ENCODE measurements at regions not wholly inside any gene's neighbourhood (a gene's known extent, or its start where the extent isn't known, plus 50 kb on each side); places are given as distances from the start of the nearest gene placed in this dataset.

DNA sequence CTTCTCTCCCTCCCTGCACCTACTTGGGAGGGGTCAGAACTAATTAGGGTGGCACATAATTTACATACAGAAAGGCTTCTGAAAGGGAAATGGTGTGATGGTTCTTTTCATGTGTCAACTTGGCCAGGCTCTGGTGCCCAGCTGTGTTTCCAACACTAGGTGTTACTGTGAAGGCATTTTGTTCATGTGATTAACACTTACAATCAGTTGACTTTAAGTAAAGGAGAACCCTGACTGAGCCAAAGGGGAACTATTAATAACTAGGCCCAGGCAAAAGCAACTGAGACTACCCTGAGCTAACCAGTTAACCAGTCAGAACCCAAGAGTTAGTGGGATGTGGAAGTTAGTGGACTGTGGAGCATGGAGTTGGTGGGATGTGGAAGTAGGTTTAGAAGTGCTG is 114.9 kb downstream of the SEC16B start:
- Histone ChIP-seq H3K36me3 (ENCODE audit: control insufficient read depth, insufficient read depth, low read length) (no peaks in the 10 kb centered on the region), H3K27ac (ENCODE audit: low read length) (no peak overlapping the region), H3K4me3 (ENCODE audit: low read depth in 2 of 2, low read length in 2 of 2) (no peak overlapping the region), H3K9me3 (ENCODE audit: control insufficient read depth, insufficient read depth, low read depth, low read length) (no peaks in the 10 kb centered on the region), H3K4me1 (ENCODE audit: control insufficient read depth, insufficient read depth, low read length) (no peaks in the 10 kb centered on the region), H3K27me3 (ENCODE audit: control insufficient read depth, insufficient read depth, low read length) (peaks cover 14% of the 10 kb centered on the region)
- intact Hi-C loops (cut with micrococcal nuclease; ENCODE audit: unreplicated experiment): no loop called here
- POLR2A ChIA-PET: no interaction called here
- TF ChIP-seq, protein P1, sequence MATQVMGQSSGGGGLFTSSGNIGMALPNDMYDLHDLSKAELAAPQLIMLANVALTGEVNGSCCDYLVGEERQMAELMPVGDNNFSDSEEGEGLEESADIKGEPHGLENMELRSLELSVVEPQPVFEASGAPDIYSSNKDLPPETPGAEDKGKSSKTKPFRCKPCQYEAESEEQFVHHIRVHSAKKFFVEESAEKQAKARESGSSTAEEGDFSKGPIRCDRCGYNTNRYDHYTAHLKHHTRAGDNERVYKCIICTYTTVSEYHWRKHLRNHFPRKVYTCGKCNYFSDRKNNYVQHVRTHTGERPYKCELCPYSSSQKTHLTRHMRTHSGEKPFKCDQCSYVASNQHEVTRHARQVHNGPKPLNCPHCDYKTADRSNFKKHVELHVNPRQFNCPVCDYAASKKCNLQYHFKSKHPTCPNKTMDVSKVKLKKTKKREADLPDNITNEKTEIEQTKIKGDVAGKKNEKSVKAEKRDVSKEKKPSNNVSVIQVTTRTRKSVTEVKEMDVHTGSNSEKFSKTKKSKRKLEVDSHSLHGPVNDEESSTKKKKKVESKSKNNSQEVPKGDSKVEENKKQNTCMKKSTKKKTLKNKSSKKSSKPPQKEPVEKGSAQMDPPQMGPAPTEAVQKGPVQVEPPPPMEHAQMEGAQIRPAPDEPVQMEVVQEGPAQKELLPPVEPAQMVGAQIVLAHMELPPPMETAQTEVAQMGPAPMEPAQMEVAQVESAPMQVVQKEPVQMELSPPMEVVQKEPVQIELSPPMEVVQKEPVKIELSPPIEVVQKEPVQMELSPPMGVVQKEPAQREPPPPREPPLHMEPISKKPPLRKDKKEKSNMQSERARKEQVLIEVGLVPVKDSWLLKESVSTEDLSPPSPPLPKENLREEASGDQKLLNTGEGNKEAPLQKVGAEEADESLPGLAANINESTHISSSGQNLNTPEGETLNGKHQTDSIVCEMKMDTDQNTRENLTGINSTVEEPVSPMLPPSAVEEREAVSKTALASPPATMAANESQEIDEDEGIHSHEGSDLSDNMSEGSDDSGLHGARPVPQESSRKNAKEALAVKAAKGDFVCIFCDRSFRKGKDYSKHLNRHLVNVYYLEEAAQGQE (IDR thresholded peaks at IDR 0.05; ENCODE audit: insufficient read depth in 1 of 2, low read depth in 2 of 2, low read length in 1 of 2): no peak
- TF ChIP-seq POLR2AphosphoS5 (IDR thresholded peaks at IDR 0.05; ENCODE audit: low read depth, low read length) (no peak), SIN3A (IDR thresholded peaks at IDR 0.05; ENCODE audit: borderline replicate concordance, insufficient read depth, low read depth, low read length) (no peak), TCF7L2 (IDR thresholded peaks at IDR 0.05; ENCODE audit: low read depth, low read length) (no peak)
- TF ChIP-seq, protein P2, sequence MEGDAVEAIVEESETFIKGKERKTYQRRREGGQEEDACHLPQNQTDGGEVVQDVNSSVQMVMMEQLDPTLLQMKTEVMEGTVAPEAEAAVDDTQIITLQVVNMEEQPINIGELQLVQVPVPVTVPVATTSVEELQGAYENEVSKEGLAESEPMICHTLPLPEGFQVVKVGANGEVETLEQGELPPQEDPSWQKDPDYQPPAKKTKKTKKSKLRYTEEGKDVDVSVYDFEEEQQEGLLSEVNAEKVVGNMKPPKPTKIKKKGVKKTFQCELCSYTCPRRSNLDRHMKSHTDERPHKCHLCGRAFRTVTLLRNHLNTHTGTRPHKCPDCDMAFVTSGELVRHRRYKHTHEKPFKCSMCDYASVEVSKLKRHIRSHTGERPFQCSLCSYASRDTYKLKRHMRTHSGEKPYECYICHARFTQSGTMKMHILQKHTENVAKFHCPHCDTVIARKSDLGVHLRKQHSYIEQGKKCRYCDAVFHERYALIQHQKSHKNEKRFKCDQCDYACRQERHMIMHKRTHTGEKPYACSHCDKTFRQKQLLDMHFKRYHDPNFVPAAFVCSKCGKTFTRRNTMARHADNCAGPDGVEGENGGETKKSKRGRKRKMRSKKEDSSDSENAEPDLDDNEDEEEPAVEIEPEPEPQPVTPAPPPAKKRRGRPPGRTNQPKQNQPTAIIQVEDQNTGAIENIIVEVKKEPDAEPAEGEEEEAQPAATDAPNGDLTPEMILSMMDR (IDR thresholded peaks at IDR 0.05): no peak
- DNase-seq (ENCODE audit: low read depth, low spot score): no peak
- ATAC-seq: no peak
- in situ Hi-C loops (cut with HindIII; ENCODE audit: low pct_unique_long_range_greater_than_20kb, low sequenced_read_pairs): no loop called here
- CTCF ChIA-PET: interaction anchor here (0.9 kb wide), 1 partner anchor 65 kb away, joined by 3 read pairs; no protein-coding TSS in a partner anchor
- no TSS peak for BruUV-seq (replicated peaks)

DNA sequence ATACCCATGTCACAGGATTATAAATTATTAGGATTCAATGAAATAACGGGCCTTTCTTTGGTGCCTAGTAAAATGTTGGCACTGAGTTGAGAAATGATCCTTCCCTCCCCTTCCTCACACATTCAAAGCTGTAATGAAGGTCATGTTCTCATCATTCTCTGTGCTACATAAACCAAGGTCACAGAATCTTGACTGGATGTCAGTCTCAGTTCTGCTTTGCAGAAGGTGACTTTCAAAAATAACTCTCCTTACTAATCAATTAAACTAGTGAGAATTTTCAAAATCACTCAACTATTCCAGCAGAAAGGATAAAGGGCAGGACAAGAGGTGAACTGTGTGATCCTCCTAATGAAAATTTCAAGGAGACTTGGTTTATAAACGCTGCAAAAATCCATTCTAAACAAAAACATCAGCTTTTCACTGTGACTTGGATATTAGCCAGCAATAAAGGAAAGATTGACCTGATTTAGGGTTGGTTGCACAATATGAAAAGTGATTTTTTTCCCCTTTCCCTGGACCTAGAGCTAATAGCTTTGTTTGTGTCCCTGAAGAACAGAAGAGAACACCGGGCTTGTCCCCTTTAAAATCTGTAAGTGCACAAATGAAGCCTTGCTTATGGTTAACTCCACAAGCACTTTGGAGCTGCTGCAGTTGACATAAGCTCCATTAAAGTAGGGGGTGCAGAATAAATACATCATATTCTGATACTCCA is 120.1 kb downstream of the SEC16B start:
- TF ChIP-seq TCF7L2 (IDR thresholded peaks at IDR 0.05; ENCODE audit: low read depth, low read length) (no peak), SIN3A (IDR thresholded peaks at IDR 0.05; ENCODE audit: borderline replicate concordance, insufficient read depth, low read depth, low read length) (no peak), POLR2AphosphoS5 (IDR thresholded peaks at IDR 0.05; ENCODE audit: low read depth, low read length) (no peak)
- TF ChIP-seq, protein P2 (IDR thresholded peaks at IDR 0.05): no peak
- TF ChIP-seq, protein P1 (IDR thresholded peaks at IDR 0.05; ENCODE audit: insufficient read depth in 1 of 2, low read depth in 2 of 2, low read length in 1 of 2): no peak
- intact Hi-C loops (cut with micrococcal nuclease; ENCODE audit: unreplicated experiment): no loop called here
- no peaks in the 10 kb centered on the region for H3K9me3 ChIP-seq (ENCODE audit: control insufficient read depth, insufficient read depth, low read depth, low read length)
- in situ Hi-C loops (cut with HindIII; ENCODE audit: low pct_unique_long_range_greater_than_20kb, low sequenced_read_pairs): no loop called here
- CTCF ChIA-PET: no interaction called here
- no TSS peak for BruUV-seq (replicated peaks)
- no peak for DNase-seq (ENCODE audit: low read depth, low spot score)
- H3K27ac ChIP-seq (ENCODE audit: low read length): no peak overlapping the region
- ATAC-seq: no peak
- H3K4me3 ChIP-seq (ENCODE audit: low read depth in 2 of 2, low read length in 2 of 2): no peak overlapping the region
- H3K4me1 ChIP-seq (ENCODE audit: control insufficient read depth, insufficient read depth, low read length): no peaks in the 10 kb centered on the region
- POLR2A ChIA-PET: no interaction called here
- H3K27me3 ChIP-seq (ENCODE audit: control insufficient read depth, insufficient read depth, low read length): peaks cover 14% of the 10 kb centered on the region
- no peaks in the 10 kb centered on the region for H3K36me3 ChIP-seq (ENCODE audit: control insufficient read depth, insufficient read depth, low read length)

Data from Panc1 (cell line).